ENCODE measurements at regions not wholly inside any gene's neighbourhood (a gene's known extent, or its start where the extent isn't known, plus 50 kb on each side); places are given as distances from the start of the nearest gene placed in this dataset.

GRCh38 chr22:42194104-42194851 lies 63.7 kb upstream of the CYP2D6 start:
- CTCF ChIA-PET: no interaction called here
- ATAC-seq (ENCODE audit: poor library complexity): no peak
- Histone ChIP-seq H3K9me3 (ENCODE audit: control insufficient read depth in 1 of 2, insufficient read depth in 1 of 2, low read length in 2 of 2) (no peaks in the 10 kb centered on the region), H3K4me1 (ENCODE audit: insufficient read depth, low read length) (peaks cover 41% of the 10 kb centered on the region), H3K4me3 (ENCODE audit: low read length) (no peak overlapping the region), H3K27ac (ENCODE audit: low read depth in 1 of 2, low read length in 2 of 2) (no peak overlapping the region), H3K36me3 (ENCODE audit: insufficient read depth, low read length) (peaks cover 3% of the 10 kb centered on the region), H3K27me3 (ENCODE audit: control insufficient read depth in 1 of 2, insufficient read depth in 2 of 2, low read length in 2 of 2) (no peaks in the 10 kb centered on the region)
- Mint-ChIP-seq H3K4me3 (no peak overlapping the region), H3K27me3 (no peaks in the 10 kb centered on the region), H3K27ac (peak overlapping the region; percentile 81), H3K36me3 (ENCODE audit: low read depth) (peaks cover 17% of the 10 kb centered on the region), H3K4me1 (ENCODE audit: low read depth) (peaks cover 90% of the 10 kb centered on the region), H3K9me3 (no peaks in the 10 kb centered on the region)
- DNase-seq: no peak
- no peak for TF ChIP-seq CTCF (IDR thresholded peaks at IDR 0.05)
- POLR2A ChIA-PET: no interaction called here
- intact Hi-C loops (cut with DNase I, micrococcal nuclease): loop anchor here in 1 of 2 experiments (1.0 kb wide), 1 partner anchor 8 kb away; no protein-coding TSS in a partner anchor

DNA sequence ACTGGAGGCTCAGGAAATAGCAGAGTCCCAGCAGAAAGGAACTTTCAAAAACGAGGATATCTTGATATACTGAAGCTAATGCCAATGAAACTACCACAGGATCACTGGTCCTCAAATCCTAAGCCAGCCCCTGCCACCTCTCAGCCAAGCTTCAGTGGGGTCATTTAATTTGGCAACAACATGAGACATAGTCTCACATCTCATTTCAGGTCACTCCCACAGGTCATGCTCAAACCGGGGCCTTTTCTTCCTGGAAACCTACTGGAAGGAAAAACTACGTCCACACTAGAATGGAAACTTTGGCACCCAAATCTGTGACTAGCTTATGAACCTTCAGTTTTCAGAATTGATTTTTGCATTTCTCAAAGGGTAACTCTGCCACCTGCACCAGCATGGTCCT lies 61.9 kb upstream of the CYP2D6 start:
- Histone ChIP-seq H3K27ac (ENCODE audit: low read depth in 1 of 2, low read length in 2 of 2) (no peak overlapping the region), H3K36me3 (ENCODE audit: insufficient read depth, low read length) (no peaks in the 10 kb centered on the region), H3K27me3 (ENCODE audit: control insufficient read depth in 1 of 2, insufficient read depth in 2 of 2, low read length in 2 of 2) (no peaks in the 10 kb centered on the region), H3K9me3 (ENCODE audit: control insufficient read depth in 1 of 2, insufficient read depth in 1 of 2, low read length in 2 of 2) (no peaks in the 10 kb centered on the region), H3K4me3 (ENCODE audit: low read length) (no peak overlapping the region), H3K4me1 (ENCODE audit: insufficient read depth, low read length) (peaks cover 40% of the 10 kb centered on the region)
- Mint-ChIP-seq H3K9me3 (no peaks in the 10 kb centered on the region), H3K4me3 (no peak overlapping the region), H3K27me3 (no peaks in the 10 kb centered on the region), H3K4me1 (ENCODE audit: low read depth) (peaks cover 95% of the 10 kb centered on the region), H3K36me3 (ENCODE audit: low read depth) (peaks cover 22% of the 10 kb centered on the region), H3K27ac (peak overlapping the region; percentile 81)
- TF ChIP-seq CTCF (IDR thresholded peaks at IDR 0.05): no peak
- ATAC-seq (ENCODE audit: poor library complexity) (no peak), DNase-seq (no peak)
- ChIA-PET CTCF (no interaction called here), POLR2A (no interaction called here)
- intact Hi-C loops (cut with DNase I, micrococcal nuclease): no loop called here

DNA sequence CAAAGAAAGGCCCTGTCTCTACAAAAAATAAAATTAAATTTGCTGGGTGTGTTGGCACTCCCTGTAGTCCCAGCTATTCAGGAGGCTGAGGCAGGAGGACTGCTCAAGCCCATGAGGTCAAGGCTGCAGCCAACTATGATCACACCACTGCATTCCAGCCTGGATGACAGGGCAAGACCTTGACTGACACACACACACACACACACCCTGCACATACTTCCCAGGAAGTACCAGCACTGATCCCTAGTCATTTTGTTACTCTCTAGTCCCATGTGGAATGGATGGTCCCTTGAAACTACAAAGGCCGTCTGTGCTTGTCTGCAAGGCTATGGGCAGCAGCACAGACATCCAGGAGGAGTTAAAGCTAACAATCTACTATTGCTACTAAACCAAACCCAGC lies 59.7 kb upstream of the CYP2D6 start:
- no peak for ATAC-seq (ENCODE audit: poor library complexity)

More for the DNA sequence above, 59.7 kb upstream of the CYP2D6 start:
- TF ChIP-seq CTCF (IDR thresholded peaks at IDR 0.05): no peak
- Histone ChIP-seq H3K27me3 (ENCODE audit: control insufficient read depth in 1 of 2, insufficient read depth in 2 of 2, low read length in 2 of 2) (no peaks in the 10 kb centered on the region), H3K9me3 (ENCODE audit: control insufficient read depth in 1 of 2, insufficient read depth in 1 of 2, low read length in 2 of 2) (no peaks in the 10 kb centered on the region), H3K27ac (ENCODE audit: low read depth in 1 of 2, low read length in 2 of 2) (no peak overlapping the region), H3K4me1 (ENCODE audit: insufficient read depth, low read length) (peaks cover 38% of the 10 kb centered on the region), H3K4me3 (ENCODE audit: low read length) (no peak overlapping the region), H3K36me3 (ENCODE audit: insufficient read depth, low read length) (peaks cover 5% of the 10 kb centered on the region)
- Mint-ChIP-seq H3K27ac (peak overlapping the region; percentile 27), H3K4me3 (no peak overlapping the region), H3K9me3 (no peaks in the 10 kb centered on the region), H3K4me1 (ENCODE audit: low read depth) (peaks cover 95% of the 10 kb centered on the region), H3K27me3 (no peaks in the 10 kb centered on the region), H3K36me3 (ENCODE audit: low read depth) (peaks cover 19% of the 10 kb centered on the region)
- POLR2A ChIA-PET: interaction anchor here (0.9 kb wide), 1 partner anchor 10 kb away, joined by 3 read pairs; no protein-coding TSS in a partner anchor
- intact Hi-C loops (cut with DNase I, micrococcal nuclease): no loop called here
- DNase-seq: no peak
- CTCF ChIA-PET: interaction anchor here (1.2 kb wide), 1 partner anchor 21 kb away, joined by 4 read pairs; no protein-coding TSS in a partner anchor

Measured in CD4-positive, alpha-beta T cell (primary cell).